IPS-15b (cell line): ENCODE measurements at regions not wholly inside any gene's neighbourhood (a gene's known extent, or its start where the extent isn't known, plus 50 kb on each side); places are given as distances from the start of the nearest gene placed in this dataset.

Experiments
- H3K27me3 ChIP-seq: one replicate; pipeline ENCODE4 v1.6.1; 2013; ENCODE audit warnings: low read length; ENCODE audit not compliant: control insufficient read depth, insufficient read depth
- H3K36me3 ChIP-seq: one replicate; pipeline ENCODE4 v1.6.1; 2013; ENCODE audit warnings: low read length; ENCODE audit not compliant: control insufficient read depth, insufficient read depth
- H3K4me1 ChIP-seq: one replicate; pipeline ENCODE4 v1.6.1; 2013; ENCODE audit warnings: mild to moderate bottlenecking, low read length; ENCODE audit not compliant: control insufficient read depth, insufficient read depth
- H3K4me3 ChIP-seq: one replicate; pipeline ENCODE4 v1.5.1; 2013; ENCODE audit warnings: low read depth, low read length
- H3K9ac ChIP-seq: one replicate; pipeline ENCODE4 v1.6.1; 2013; ENCODE audit warnings: low read depth, mild to moderate bottlenecking, low read length
- H3K9me3 ChIP-seq: one replicate; pipeline ENCODE4 v1.6.1; 2013; ENCODE audit warnings: mild to moderate bottlenecking, low read length; ENCODE audit not compliant: control insufficient read depth, insufficient read depth

DNA sequence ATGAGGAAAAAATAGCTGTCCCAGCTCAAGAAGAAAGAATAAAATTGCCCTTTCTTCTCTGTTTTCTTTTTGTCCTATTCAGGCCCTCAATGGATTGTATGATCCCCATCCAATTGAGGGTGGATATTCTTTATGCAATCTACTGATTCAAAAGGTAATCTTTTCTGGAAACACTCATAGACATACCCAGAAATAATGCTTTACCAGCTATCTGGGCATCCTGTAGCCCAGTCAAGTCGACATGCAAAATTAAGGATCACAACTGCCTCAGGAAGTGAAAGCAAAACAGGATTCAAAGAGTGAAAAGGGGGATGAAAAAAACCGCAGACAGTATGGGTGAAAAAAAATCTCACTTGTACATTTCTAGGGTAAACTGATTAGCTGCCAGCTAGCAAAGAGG lies 410.1 kb downstream of the TBC1D32 start:
- Histone ChIP-seq H3K36me3 (no peaks in the 10 kb centered on the region), H3K4me1 (no peaks in the 10 kb centered on the region), H3K9ac (no peak overlapping the region), H3K9me3 (no peaks in the 10 kb centered on the region), H3K4me3 (no peak overlapping the region), H3K27me3 (no peaks in the 10 kb centered on the region)

DNA sequence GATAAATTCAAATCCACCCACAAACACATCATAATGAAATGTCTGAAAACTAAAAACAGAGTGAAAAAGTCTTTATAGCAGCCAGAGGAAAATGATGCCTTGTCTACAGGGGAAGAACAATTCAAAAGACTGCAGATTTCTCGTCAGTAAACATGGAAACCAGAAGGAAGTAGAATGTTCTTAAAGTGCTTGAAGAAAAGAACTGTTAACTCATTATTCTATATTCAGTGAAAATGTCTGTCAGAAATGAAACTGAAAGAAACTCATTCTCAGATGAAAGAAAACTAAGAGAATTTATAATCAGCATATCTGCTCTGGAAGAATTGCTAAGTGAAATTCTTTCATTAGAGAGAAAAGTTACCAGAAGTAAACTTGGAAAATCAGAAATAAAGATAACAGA lies 416.1 kb downstream of the TBC1D32 start:
- H3K9ac ChIP-seq: no peak overlapping the region
- no peaks in the 10 kb centered on the region for H3K4me1 ChIP-seq
- H3K36me3 ChIP-seq: no peaks in the 10 kb centered on the region
- no peaks in the 10 kb centered on the region for H3K9me3 ChIP-seq
- H3K27me3 ChIP-seq: no peaks in the 10 kb centered on the region
- no peak overlapping the region for H3K4me3 ChIP-seq

DNA sequence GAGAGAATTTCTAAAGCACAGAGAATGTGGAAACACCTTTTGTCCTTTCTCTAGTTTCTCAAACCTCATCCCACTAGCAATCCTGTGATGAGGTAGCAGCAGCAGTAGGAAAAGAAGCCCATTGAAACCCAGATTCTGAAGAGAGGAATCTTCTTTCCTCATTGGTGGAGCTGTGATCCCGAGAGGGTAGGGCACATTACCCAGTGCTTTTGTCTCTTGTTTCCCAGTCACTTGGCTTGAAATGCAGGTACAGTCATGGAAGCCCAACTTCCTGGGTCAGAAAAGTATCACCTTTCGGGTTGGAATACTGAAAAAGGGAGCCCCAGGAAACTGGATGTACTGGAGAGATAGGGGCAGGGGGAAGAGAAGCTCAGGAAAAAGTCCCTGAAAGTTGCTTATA lies 417.4 kb downstream of the TBC1D32 start:
- H3K9me3 ChIP-seq: no peaks in the 10 kb centered on the region

DNA sequence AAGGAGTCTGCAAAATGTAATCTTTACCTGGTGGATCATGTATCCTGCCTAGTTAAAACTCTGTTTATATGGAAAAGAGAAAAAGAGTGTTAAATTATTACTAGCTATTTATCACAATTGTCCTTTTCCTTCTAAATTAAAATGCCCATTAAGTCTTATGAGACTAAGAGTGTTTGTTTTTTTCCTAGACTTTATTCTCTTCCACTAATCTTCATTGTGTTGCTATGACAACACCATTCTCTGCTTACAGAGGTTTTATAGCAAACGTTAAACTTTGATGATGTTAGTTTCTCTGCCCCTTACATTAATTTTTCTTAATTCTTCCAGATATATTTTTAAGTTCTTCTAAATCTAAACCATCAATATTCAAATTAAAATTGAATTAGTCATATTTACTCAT lies 420.8 kb downstream of the TBC1D32 start:
- no peak overlapping the region for H3K9ac ChIP-seq
- no peaks in the 10 kb centered on the region for H3K4me1 ChIP-seq

More for the DNA sequence above, 417.4 kb downstream of the TBC1D32 start:
- H3K4me3 ChIP-seq: no peak overlapping the region
- H3K27me3 ChIP-seq: no peaks in the 10 kb centered on the region
- no peaks in the 10 kb centered on the region for H3K4me1 ChIP-seq
- no peaks in the 10 kb centered on the region for H3K36me3 ChIP-seq
- no peak overlapping the region for H3K9ac ChIP-seq

DNA sequence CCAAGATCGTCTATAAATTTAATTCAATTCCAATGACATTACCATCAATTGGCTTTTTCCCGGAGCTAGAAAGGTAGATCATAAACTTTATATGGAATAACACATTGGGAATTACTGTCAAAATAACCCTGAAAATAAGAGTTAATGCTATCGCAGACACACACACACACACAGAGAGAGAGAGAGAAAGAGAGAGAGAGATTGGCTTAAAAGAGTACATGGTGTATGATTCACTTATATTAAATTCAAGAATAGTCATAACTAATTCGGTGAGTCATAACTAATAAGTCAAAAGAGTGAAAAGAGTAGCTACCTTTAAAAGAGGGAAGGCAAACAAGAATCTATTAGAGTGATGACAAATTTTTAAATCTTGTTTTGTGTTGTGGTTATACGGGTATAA lies 425.5 kb downstream of the TBC1D32 start:
- H3K36me3 ChIP-seq: no peaks in the 10 kb centered on the region
- H3K4me3 ChIP-seq: no peak overlapping the region

More for the DNA sequence above, 420.8 kb downstream of the TBC1D32 start:
- no peaks in the 10 kb centered on the region for H3K9me3 ChIP-seq
- no peaks in the 10 kb centered on the region for H3K36me3 ChIP-seq
- H3K4me3 ChIP-seq: no peak overlapping the region
- no peaks in the 10 kb centered on the region for H3K27me3 ChIP-seq

DNA sequence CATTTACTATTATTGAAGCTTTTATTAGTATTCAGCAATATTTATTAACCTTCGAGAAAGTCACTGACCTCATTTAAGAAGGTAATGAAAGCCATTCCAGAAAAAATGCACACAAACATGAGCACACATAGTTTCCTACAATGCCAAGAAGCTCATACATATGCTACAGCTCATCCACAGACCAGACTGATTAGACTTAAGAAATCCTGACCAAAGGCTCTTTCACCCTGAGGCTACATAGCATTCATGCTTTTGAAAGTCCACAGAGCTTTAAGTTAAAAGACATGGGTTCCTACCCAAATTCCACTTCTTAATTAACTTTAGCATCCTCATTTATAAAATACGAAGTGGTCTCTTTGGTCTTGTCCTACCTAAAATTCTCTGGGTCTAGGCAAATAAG lies 430.4 kb downstream of the TBC1D32 start:
- Histone ChIP-seq H3K36me3 (no peaks in the 10 kb centered on the region), H3K27me3 (no peaks in the 10 kb centered on the region), H3K9me3 (no peaks in the 10 kb centered on the region), H3K4me3 (no peak overlapping the region), H3K4me1 (no peaks in the 10 kb centered on the region), H3K9ac (no peak overlapping the region)

More for the DNA sequence above, 425.5 kb downstream of the TBC1D32 start:
- no peaks in the 10 kb centered on the region for H3K4me1 ChIP-seq
- H3K9me3 ChIP-seq: no peaks in the 10 kb centered on the region
- no peak overlapping the region for H3K9ac ChIP-seq
- no peaks in the 10 kb centered on the region for H3K27me3 ChIP-seq

DNA sequence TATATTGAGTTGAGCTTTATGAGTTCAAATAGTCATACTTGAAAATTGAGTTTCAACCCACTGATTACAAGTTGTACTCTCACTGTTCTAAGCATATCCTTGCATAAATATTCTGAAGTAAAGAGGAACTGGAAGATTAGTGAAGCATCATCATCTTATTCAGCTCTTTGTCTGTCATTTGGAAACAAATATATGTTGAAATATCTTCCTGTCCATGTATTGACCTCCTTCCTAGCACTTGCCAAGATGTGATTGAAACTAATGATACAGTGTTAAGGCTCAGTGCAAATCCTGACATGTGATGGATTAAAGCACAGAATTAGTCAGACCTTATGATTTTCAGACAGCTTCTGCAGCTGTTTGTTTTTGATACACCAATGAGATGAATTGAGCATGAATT lies 434.3 kb downstream of the TBC1D32 start:
- Histone ChIP-seq H3K27me3 (no peaks in the 10 kb centered on the region), H3K4me1 (no peaks in the 10 kb centered on the region), H3K36me3 (no peaks in the 10 kb centered on the region), H3K9ac (no peak overlapping the region), H3K4me3 (no peak overlapping the region), H3K9me3 (no peaks in the 10 kb centered on the region)

DNA sequence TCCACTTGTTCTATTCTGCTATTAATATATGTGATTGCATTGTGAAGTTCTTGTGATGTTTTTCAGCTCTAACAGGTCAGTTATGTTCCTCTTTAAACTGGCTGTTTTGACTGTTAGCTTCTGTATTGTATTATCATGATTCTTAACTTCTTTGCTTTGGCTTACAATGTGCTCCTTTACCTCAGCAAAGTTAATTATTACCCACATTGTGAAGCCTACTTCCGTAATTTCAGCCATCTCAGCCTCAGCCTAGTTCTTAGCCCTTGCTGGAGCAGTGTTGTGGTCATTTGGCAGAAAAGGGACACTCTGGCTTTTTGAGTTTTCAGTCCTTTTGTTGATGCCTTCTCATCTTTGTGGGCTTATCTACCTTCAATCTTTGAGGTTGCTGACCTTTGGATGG lies 440.2 kb downstream of the TBC1D32 start:
- H3K27me3 ChIP-seq: no peaks in the 10 kb centered on the region
- no peak overlapping the region for H3K4me3 ChIP-seq
- H3K36me3 ChIP-seq: no peaks in the 10 kb centered on the region
- no peaks in the 10 kb centered on the region for H3K9me3 ChIP-seq
- no peaks in the 10 kb centered on the region for H3K4me1 ChIP-seq
- no peak overlapping the region for H3K9ac ChIP-seq

DNA sequence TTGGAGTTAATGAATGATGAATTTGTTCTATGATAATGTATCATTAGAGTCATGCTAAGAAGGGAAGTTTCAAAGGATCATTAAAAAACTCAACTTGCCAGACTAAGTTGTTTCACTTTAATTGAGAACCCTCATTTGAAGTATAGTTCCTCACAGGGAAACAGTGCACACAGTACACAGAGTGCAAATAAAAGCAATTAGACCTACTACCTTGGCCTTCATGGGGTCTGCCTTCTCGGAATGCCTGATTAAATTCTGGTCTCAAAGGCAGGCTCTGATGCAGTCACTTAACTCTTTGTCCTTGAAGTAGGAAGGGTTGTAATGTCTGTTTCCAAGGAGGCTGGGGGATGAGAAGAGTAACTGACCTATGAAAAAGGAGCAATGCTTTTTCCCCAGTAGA lies 457.3 kb downstream of the TBC1D32 start:
- H3K4me3 ChIP-seq: no peak overlapping the region
- no peaks in the 10 kb centered on the region for H3K36me3 ChIP-seq
- no peaks in the 10 kb centered on the region for H3K4me1 ChIP-seq
- H3K9me3 ChIP-seq: no peaks in the 10 kb centered on the region
- H3K27me3 ChIP-seq: no peaks in the 10 kb centered on the region
- H3K9ac ChIP-seq: no peak overlapping the region

DNA sequence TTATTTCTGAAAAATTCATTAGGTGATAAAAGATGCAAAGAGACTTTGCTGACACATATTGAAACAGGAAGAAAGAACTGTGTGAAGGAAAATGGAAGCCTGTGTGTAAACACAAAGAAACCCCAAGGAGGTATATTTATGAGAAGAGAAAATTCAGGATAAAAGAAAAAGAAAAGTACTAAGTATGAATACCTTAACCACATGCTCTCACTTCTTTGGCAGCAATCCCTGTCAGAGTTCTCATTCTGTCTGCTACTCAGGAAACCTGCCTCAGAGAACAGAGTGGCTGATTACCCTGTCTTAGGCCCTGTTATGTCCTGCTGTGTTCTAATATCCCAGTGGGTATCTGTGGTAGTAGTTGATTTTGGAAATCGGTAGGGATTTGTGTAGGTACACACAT lies 457.9 kb downstream of the TBC1D32 start:
- H3K9me3 ChIP-seq: no peaks in the 10 kb centered on the region

DNA sequence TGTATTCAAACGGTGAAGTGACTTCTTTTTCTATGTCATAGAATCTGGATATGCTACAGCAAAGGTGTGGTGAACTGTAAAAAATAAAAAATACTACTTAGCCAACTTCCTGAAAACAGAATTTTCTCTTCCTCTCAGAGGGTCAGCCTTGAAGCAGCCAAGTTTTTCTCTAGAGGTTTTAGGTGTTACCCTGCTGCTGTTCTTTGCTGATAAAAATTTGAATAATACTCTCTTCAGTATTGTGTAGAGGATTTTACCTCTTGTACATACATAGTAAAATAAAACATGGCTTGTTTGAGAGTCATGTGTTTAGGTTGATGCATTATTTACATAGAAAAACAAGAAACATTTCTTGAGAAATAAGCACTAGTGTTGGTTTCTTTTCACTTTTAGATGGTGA lies 458.4 kb downstream of the TBC1D32 start:
- Histone ChIP-seq H3K9me3 (no peaks in the 10 kb centered on the region), H3K4me3 (no peak overlapping the region), H3K9ac (no peak overlapping the region), H3K27me3 (no peaks in the 10 kb centered on the region), H3K4me1 (no peaks in the 10 kb centered on the region), H3K36me3 (no peaks in the 10 kb centered on the region)

More for the DNA sequence above, 457.9 kb downstream of the TBC1D32 start:
- Histone ChIP-seq H3K4me3 (no peak overlapping the region), H3K9ac (no peak overlapping the region), H3K36me3 (no peaks in the 10 kb centered on the region), H3K4me1 (no peaks in the 10 kb centered on the region), H3K27me3 (no peaks in the 10 kb centered on the region)

DNA sequence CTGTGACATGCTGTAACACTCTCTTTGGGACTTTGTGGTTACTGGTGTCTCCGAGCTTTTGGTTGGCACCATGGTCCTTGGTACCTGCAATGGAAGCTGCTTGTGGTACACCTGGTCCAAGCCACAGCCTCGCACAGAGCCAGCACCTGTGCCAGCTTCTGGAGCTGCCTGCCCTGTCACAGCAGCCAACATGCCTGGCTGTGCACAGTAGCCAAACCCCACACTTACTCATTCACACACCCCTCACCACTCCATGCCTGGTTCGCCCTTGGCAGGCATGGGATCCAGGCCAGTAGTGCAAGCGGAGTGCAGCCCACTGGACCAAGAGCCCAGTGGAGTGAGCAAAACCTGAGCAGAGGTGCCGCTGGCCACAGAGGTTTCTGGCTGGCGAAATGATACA lies 459.9 kb downstream of the TBC1D32 start:
- H3K36me3 ChIP-seq: no peaks in the 10 kb centered on the region
- no peaks in the 10 kb centered on the region for H3K9me3 ChIP-seq
- H3K4me3 ChIP-seq: no peak overlapping the region
- H3K4me1 ChIP-seq: no peaks in the 10 kb centered on the region
- no peak overlapping the region for H3K9ac ChIP-seq
- no peaks in the 10 kb centered on the region for H3K27me3 ChIP-seq
